K562 (cell line): ENCODE measurements at regions not wholly inside any gene's neighbourhood (a gene's known extent, or its start where the extent isn't known, plus 50 kb on each side); places are given as distances from the start of the nearest gene placed in this dataset.

Experiments used
- CTCF ChIP-seq, 3 experiments: IDR thresholded peaks in 2 of 3; conservative IDR thresholded peaks in 1 of 3; 2 replicates each; pipeline ENCODE4 v1.5.1; 2011 to 2012; ENCODE audit warnings: low read length in 3 of 3, mild to moderate bottlenecking in 3 of 3, control low read depth in 2 of 3, improper control_type of control experiment in 1 of 3, inconsistent platforms in 1 of 3, low read depth in 1 of 3, mixed read lengths in 1 of 3, moderate library complexity in 1 of 3; ENCODE audit not compliant: insufficient read depth in 2 of 3
- EZH2 ChIP-seq: IDR thresholded peaks from 2 replicates; pipeline ENCODE4 v1.6.1; 2012; ENCODE audit warnings: low read depth, mild to moderate bottlenecking, inconsistent platforms, low read length, borderline replicate concordance
- JUN ChIP-seq, 2 experiments: sonication (generic) in 1 of 2; formaldehyde crosslinking in 1 of 2; IDR thresholded peaks; 2 replicates each; pipeline versions ENCODE4 v1.6.1 to v1.8.0; 2012 to 2022; ENCODE audit warnings: borderline replicate concordance in 2 of 2, mild to moderate bottlenecking in 2 of 2, improper control_type of control experiment in 1 of 2, low read depth in 1 of 2, low read length in 1 of 2, missing genetic modification reagents in 1 of 2
- KAT8 ChIP-seq: fragments of 450-650 bp; IDR thresholded peaks from 2 replicates; pipeline ENCODE4 v1.6.1; 2016; ENCODE audit warnings: low read depth, mild to moderate bottlenecking
- MAFG ChIP-seq: fragments of 450-650 bp; conservative IDR thresholded peaks from 2 replicates; pipeline ENCODE4 v1.6.1; 2016; ENCODE audit warnings: missing genetic modification characterization, missing compliant biosample characterization
- MXI1 ChIP-seq: IDR thresholded peaks from 2 replicates; pipeline ENCODE4 v1.6.1; 2011; ENCODE audit warnings: low read depth, mild to moderate bottlenecking, improper control_type of control experiment, low read length
- MYC ChIP-seq, 2 experiments: fragments of 250-450 bp in 1 of 2; sonication (Bioruptor Pico) in 1 of 2; IDR thresholded peaks; 2 replicates each; pipeline versions ENCODE4 v1.5.1 to v1.6.1; 2012 to 2021; ENCODE audit warnings: low read depth in 2 of 2, borderline replicate concordance in 1 of 2, improper control_type of control experiment in 1 of 2, low read length in 1 of 2, mild to moderate bottlenecking in 1 of 2, moderate library complexity in 1 of 2
- NR1H2 ChIP-seq: sonication (generic); formaldehyde crosslinking; IDR thresholded peaks from 2 replicates; pipeline ENCODE4 v1.4.0; 2020; ENCODE audit warnings: mild to moderate bottlenecking, missing genetic modification reagents
- POLR2A ChIP-seq: fragments of 450-650 bp; conservative IDR thresholded peaks from 2 replicates; pipeline ENCODE4 v1.6.1; 2016
- POLR2AphosphoS5 ChIP-seq: IDR thresholded peaks from 2 replicates; pipeline ENCODE4 v1.6.1; 2011; ENCODE audit warnings: mild to moderate bottlenecking, low read depth, low read length, moderate library complexity; ENCODE audit not compliant: control insufficient read depth, insufficient read depth
- ZBTB1 ChIP-seq: sonication (generic); formaldehyde crosslinking; IDR thresholded peaks from 2 replicates; pipeline ENCODE4 v1.8.1; 2023; ENCODE audit warnings: missing genetic modification reagents, low read depth, mild to moderate bottlenecking, borderline replicate concordance
- ZNF274 ChIP-seq: IDR thresholded peaks from 2 replicates; pipeline ENCODE4 v1.6.1; 2011; ENCODE audit warnings: low read depth, mild to moderate bottlenecking, low read length, moderate library complexity, borderline replicate concordance
- ZNF384 ChIP-seq: IDR thresholded peaks from 2 replicates; pipeline ENCODE4 v1.6.1; 2012; ENCODE audit warnings: low read depth, low read length, improper control_type of control experiment
- ZNF668 ChIP-seq: fragments of 250-450 bp; sonication (Bioruptor Pico); IDR thresholded peaks from 2 replicates; pipeline ENCODE4 v1.8.0; 2022; ENCODE audit warnings: mild to moderate bottlenecking, inconsistent platforms

- no peak for TF ChIP-seq MXI1
- no peak for TF ChIP-seq NR1H2 (CRISPR knock-in tag)
- no peak for TF ChIP-seq MYC (IDR thresholded peaks at IDR 0.05; ENCODE audit: low read depth, low read length)
- TF ChIP-seq MYC (CRISPR knock-in tag; IDR thresholded peaks at IDR 0.05; ENCODE audit: borderline replicate concordance, low read depth): no peak
- no peak for TF ChIP-seq ZNF384
- no peak for TF ChIP-seq JUN (IDR thresholded peaks at IDR 0.05; ENCODE audit: borderline replicate concordance, low read depth, low read length)
- TF ChIP-seq JUN (CRISPR knock-in tag; IDR thresholded peaks at IDR 0.05; ENCODE audit: borderline replicate concordance): no peak
- TF ChIP-seq CTCF (IDR thresholded peaks at IDR 0.05 in 2 of 3, conservative IDR thresholded peaks at IDR 0.05 in 1 of 3; ENCODE audit: insufficient read depth in 2 of 3, low read depth in 1 of 3, low read length in 3 of 3): no peak
- no peak for TF ChIP-seq POLR2A
- TF ChIP-seq ZNF668 (CRISPR knock-in tag): no peak
- no peak for TF ChIP-seq ZBTB1 (CRISPR knock-in tag)
- TF ChIP-seq EZH2: no peak
- no peak for TF ChIP-seq MAFG
- TF ChIP-seq POLR2AphosphoS5: no peak
- TF ChIP-seq KAT8: no peak
- no peak for TF ChIP-seq ZNF274
Observed at GRCh38 chr12:47417121-47417520, 288.7 kb downstream of the RPAP3 start.
